Mammary epithelial cell (primary cell): ENCODE measurements at regions not wholly inside any gene's neighbourhood (a gene's known extent, or its start where the extent isn't known, plus 50 kb on each side); places are given as distances from the start of the nearest gene placed in this dataset.

Experiments used
- EZH2 ChIP-seq: IDR thresholded peaks from 2 replicates; pipeline ENCODE4 v1.6.1; 2012; ENCODE audit warnings: low read length, inconsistent platforms, borderline replicate concordance
- TF ChIP-seq, protein P1 (sequence below), 2 donors: IDR thresholded peaks in 1 of 2; conservative IDR thresholded peaks in 1 of 2; 2 replicates each; pipeline ENCODE4 v1.5.1; 2011 to 2012; ENCODE audit warnings: inconsistent platforms in 2 of 2, low read length in 2 of 2, mild to moderate bottlenecking in 2 of 2, control low read depth in 1 of 2, low read depth in 1 of 2; ENCODE audit not compliant: insufficient read depth in 1 of 2; ENCODE audit errors: extremely low read depth in 1 of 2

DNA sequence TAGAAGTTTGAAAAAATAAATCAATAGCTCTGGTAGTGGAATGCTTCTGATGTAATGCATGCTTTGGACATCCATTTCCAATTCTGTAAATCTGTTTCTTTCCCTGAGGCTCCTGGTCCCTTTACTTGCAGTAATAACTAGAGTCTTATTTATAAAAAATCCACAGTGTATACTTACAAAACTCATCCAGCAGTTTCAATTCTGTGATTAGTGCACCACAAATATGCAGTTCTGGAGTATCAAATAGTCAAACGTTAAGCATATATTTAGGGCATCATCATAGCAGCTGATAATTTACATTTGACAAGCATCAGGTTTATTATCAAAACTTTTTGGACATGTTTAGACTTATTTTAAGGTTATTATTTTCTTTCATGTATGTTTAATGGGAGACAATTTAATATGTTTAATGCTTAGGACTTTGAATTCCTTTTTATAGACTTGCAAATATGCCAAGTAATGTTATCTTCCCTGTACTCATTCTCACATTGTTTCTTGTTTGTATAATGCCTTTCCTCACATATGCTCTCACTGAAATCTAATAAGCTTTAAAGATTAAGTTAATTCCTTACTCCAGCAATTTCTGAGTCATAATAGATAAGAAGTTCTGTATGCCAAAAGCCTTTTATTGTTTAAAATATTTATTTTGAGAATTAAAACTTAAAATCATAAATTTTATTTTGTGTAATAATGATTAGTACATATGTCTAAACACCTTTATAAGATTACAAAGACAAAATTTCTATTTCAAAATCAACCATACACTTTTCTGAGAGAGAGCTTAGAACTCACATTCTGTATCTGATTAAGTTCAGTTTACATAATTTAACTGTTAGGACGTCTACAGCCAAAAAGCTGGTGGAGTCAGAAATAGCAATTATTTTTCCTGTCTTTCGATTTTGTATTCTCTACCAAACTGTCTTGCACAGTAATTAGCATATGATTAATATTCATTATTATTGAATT is 341.5 kb upstream of the TMEFF2 start:
- TF ChIP-seq, protein P1, sequence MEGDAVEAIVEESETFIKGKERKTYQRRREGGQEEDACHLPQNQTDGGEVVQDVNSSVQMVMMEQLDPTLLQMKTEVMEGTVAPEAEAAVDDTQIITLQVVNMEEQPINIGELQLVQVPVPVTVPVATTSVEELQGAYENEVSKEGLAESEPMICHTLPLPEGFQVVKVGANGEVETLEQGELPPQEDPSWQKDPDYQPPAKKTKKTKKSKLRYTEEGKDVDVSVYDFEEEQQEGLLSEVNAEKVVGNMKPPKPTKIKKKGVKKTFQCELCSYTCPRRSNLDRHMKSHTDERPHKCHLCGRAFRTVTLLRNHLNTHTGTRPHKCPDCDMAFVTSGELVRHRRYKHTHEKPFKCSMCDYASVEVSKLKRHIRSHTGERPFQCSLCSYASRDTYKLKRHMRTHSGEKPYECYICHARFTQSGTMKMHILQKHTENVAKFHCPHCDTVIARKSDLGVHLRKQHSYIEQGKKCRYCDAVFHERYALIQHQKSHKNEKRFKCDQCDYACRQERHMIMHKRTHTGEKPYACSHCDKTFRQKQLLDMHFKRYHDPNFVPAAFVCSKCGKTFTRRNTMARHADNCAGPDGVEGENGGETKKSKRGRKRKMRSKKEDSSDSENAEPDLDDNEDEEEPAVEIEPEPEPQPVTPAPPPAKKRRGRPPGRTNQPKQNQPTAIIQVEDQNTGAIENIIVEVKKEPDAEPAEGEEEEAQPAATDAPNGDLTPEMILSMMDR (conservative IDR thresholded peaks at IDR 0.05 in 1 of 2, IDR thresholded peaks at IDR 0.05 in 1 of 2; ENCODE audit: extremely low read depth in 1 of 2, insufficient read depth in 1 of 2, low read depth in 1 of 2, low read length in 2 of 2): no peak
- no peak for TF ChIP-seq EZH2
